ENCODE measurements at regions not wholly inside any gene's neighbourhood (a gene's known extent, or its start where the extent isn't known, plus 50 kb on each side); places are given as distances from the start of the nearest gene placed in this dataset.

DNA sequence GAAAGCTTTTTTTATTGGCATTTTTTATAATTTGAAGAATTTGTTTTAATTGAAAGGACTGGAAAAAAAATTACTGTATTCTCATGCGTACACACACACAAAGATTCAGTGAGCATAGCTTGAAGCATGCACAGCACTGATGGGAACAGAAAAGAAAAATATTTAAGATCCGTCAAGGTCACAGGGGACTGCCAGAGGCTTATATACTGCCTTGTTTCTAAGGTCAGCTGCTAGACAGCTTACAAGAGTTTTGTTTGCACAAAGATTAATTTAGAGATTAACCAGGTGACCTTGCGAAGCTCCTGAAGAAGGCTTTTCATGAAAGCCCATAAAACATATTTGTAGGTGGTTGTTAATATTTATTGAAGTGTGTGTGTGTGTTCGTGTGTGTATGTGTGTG lies 396.3 kb downstream of the TRIB2 start:
- peaks cover 4% of the 10 kb centered on the region; the same call in 1 of the 2 replicates for H3K4me1 Mint-ChIP-seq
- no peak for DNase-seq (ENCODE audit: low spot score)
- no peaks in the 10 kb centered on the region for H3K27me3 Mint-ChIP-seq (ENCODE audit: low read depth)
- no peaks in the 10 kb centered on the region for H3K9me3 Mint-ChIP-seq
- ChIA-PET POLR2A (no interaction called here), CTCF (no interaction called here)
- TF ChIP-seq TEAD4 (CRISPR knock-in tag; IDR thresholded peaks at IDR 0.05), result no peak
- TF ChIP-seq CBFB (CRISPR knock-in tag; IDR thresholded peaks at IDR 0.05; ENCODE audit: low read depth), result no peak
- no peak for TF ChIP-seq JAZF1 (CRISPR knock-in tag; IDR thresholded peaks at IDR 0.05)
- TF ChIP-seq, protein P1, sequence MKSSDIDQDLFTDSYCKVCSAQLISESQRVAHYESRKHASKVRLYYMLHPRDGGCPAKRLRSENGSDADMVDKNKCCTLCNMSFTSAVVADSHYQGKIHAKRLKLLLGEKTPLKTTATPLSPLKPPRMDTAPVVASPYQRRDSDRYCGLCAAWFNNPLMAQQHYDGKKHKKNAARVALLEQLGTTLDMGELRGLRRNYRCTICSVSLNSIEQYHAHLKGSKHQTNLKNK (CRISPR knock-in tag; IDR thresholded peaks at IDR 0.05), result no peak
- TF ChIP-seq SP1 (CRISPR knock-in tag; conservative IDR thresholded peaks at IDR 0.05), result no peak
- no peak for TF ChIP-seq ZNF232 (CRISPR knock-in tag; IDR thresholded peaks at IDR 0.05)
- TF ChIP-seq PRRX2 (CRISPR knock-in tag; IDR thresholded peaks at IDR 0.05), result no peak
- TF ChIP-seq, protein P2, sequence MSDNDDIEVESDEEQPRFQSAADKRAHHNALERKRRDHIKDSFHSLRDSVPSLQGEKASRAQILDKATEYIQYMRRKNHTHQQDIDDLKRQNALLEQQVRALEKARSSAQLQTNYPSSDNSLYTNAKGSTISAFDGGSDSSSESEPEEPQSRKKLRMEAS (CRISPR knock-in tag; IDR thresholded peaks at IDR 0.05), result no peak
- TF ChIP-seq ESRRA (CRISPR knock-in tag; IDR thresholded peaks at IDR 0.05; ENCODE audit: borderline replicate concordance), result no peak
- no peak for TF ChIP-seq ATF1 (CRISPR knock-in tag; IDR thresholded peaks at IDR 0.05)
- TF ChIP-seq, protein P3, sequence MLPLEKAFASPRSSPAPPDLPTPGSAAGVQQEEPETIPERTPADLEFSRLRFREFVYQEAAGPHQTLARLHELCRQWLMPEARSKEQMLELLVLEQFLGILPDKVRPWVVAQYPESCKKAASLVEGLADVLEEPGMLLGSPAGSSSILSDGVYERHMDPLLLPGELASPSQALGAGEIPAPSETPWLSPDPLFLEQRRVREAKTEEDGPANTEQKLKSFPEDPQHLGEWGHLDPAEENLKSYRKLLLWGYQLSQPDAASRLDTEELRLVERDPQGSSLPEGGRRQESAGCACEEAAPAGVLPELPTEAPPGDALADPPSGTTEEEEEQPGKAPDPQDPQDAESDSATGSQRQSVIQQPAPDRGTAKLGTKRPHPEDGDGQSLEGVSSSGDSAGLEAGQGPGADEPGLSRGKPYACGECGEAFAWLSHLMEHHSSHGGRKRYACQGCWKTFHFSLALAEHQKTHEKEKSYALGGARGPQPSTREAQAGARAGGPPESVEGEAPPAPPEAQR (CRISPR knock-in tag; IDR thresholded peaks at IDR 0.05), result no peak
- TF ChIP-seq NFATC4 (CRISPR knock-in tag; IDR thresholded peaks at IDR 0.05), result no peak
- no peak for TF ChIP-seq FOXP1 (CRISPR knock-in tag; IDR thresholded peaks at IDR 0.05; ENCODE audit: borderline replicate concordance)
- H3K27ac Mint-ChIP-seq, result no peak overlapping the region
- H3K36me3 Mint-ChIP-seq, result no peaks in the 10 kb centered on the region
- ATAC-seq, result no peak
- no peak overlapping the region for H3K4me3 Mint-ChIP-seq

DNA sequence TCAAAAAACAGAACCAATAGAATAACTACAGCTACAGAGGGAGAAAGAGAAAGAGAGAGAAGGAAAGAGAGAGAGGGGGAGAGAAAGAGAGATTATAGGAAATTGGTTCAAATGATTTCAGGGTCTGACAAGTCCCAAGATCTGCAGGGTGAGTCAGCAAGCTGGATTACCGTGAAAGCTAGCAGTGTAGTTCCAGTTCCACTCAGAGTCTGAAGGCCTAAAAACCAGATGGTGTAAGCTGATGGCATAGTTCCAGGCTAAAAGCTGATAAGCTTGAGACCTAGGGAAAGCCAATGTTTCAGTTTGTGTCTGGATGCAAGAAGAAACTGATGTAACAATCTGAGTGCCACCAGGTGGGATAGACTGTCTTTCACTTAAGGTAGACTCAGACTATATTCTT lies 397.7 kb downstream of the TRIB2 start:
- H3K4me1 Mint-ChIP-seq, result peaks cover 4% of the 10 kb centered on the region; the same call in 1 of the 2 replicates
- no peaks in the 10 kb centered on the region for H3K36me3 Mint-ChIP-seq
- DNase-seq (ENCODE audit: low spot score) (no peak), ATAC-seq (no peak)
- TF ChIP-seq ZBTB21 (CRISPR knock-in tag; IDR thresholded peaks at IDR 0.05; ENCODE audit: borderline replicate concordance) (no peak), MYBL2 (CRISPR knock-in tag; IDR thresholded peaks at IDR 0.05) (no peak), ZNF263 (CRISPR knock-in tag; IDR thresholded peaks at IDR 0.05; ENCODE audit: low read depth) (no peak), SOX15 (CRISPR knock-in tag; IDR thresholded peaks at IDR 0.05) (no peak), ZNF423 (CRISPR knock-in tag; IDR thresholded peaks at IDR 0.05) (no peak), TEAD1 (CRISPR knock-in tag; IDR thresholded peaks at IDR 0.05) (no peak), NFATC4 (CRISPR knock-in tag; IDR thresholded peaks at IDR 0.05) (no peak), CREM (CRISPR knock-in tag; IDR thresholded peaks at IDR 0.05) (no peak), ZNF232 (CRISPR knock-in tag; IDR thresholded peaks at IDR 0.05) (no peak), ESRRA (CRISPR knock-in tag; IDR thresholded peaks at IDR 0.05; ENCODE audit: borderline replicate concordance) (no peak), KAT7 (CRISPR knock-in tag; IDR thresholded peaks at IDR 0.05; ENCODE audit: borderline replicate concordance) (no peak)
- TF ChIP-seq, protein P1 (CRISPR knock-in tag; IDR thresholded peaks at IDR 0.05), result no peak
- TF ChIP-seq, protein P4, sequence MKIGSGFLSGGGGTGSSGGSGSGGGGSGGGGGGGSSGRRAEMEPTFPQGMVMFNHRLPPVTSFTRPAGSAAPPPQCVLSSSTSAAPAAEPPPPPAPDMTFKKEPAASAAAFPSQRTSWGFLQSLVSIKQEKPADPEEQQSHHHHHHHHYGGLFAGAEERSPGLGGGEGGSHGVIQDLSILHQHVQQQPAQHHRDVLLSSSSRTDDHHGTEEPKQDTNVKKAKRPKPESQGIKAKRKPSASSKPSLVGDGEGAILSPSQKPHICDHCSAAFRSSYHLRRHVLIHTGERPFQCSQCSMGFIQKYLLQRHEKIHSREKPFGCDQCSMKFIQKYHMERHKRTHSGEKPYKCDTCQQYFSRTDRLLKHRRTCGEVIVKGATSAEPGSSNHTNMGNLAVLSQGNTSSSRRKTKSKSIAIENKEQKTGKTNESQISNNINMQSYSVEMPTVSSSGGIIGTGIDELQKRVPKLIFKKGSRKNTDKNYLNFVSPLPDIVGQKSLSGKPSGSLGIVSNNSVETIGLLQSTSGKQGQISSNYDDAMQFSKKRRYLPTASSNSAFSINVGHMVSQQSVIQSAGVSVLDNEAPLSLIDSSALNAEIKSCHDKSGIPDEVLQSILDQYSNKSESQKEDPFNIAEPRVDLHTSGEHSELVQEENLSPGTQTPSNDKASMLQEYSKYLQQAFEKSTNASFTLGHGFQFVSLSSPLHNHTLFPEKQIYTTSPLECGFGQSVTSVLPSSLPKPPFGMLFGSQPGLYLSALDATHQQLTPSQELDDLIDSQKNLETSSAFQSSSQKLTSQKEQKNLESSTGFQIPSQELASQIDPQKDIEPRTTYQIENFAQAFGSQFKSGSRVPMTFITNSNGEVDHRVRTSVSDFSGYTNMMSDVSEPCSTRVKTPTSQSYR (CRISPR knock-in tag; IDR thresholded peaks at IDR 0.05), result no peak
- TF ChIP-seq, protein P5, sequence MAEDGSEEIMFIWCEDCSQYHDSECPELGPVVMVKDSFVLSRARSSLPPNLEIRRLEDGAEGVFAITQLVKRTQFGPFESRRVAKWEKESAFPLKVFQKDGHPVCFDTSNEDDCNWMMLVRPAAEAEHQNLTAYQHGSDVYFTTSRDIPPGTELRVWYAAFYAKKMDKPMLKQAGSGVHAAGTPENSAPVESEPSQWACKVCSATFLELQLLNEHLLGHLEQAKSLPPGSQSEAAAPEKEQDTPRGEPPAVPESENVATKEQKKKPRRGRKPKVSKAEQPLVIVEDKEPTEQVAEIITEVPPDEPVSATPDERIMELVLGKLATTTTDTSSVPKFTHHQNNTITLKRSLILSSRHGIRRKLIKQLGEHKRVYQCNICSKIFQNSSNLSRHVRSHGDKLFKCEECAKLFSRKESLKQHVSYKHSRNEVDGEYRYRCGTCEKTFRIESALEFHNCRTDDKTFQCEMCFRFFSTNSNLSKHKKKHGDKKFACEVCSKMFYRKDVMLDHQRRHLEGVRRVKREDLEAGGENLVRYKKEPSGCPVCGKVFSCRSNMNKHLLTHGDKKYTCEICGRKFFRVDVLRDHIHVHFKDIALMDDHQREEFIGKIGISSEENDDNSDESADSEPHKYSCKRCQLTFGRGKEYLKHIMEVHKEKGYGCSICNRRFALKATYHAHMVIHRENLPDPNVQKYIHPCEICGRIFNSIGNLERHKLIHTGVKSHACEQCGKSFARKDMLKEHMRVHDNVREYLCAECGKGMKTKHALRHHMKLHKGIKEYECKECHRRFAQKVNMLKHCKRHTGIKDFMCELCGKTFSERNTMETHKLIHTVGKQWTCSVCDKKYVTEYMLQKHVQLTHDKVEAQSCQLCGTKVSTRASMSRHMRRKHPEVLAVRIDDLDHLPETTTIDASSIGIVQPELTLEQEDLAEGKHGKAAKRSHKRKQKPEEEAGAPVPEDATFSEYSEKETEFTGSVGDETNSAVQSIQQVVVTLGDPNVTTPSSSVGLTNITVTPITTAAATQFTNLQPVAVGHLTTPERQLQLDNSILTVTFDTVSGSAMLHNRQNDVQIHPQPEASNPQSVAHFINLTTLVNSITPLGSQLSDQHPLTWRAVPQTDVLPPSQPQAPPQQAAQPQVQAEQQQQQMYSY (CRISPR knock-in tag; IDR thresholded peaks at IDR 0.05), result no peak
- TF ChIP-seq, protein P6, sequence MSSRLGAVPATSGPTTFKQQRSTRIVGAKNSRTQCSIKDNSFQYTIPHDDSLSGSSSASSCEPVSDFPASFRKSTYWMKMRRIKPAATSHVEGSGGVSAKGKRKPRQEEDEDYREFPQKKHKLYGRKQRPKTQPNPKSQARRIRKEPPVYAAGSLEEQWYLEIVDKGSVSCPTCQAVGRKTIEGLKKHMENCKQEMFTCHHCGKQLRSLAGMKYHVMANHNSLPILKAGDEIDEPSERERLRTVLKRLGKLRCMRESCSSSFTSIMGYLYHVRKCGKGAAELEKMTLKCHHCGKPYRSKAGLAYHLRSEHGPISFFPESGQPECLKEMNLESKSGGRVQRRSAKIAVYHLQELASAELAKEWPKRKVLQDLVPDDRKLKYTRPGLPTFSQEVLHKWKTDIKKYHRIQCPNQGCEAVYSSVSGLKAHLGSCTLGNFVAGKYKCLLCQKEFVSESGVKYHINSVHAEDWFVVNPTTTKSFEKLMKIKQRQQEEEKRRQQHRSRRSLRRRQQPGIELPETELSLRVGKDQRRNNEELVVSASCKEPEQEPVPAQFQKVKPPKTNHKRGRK (CRISPR knock-in tag; IDR thresholded peaks at IDR 0.05; ENCODE audit: borderline replicate concordance), result no peak
- no peak overlapping the region for H3K4me3 Mint-ChIP-seq
- CTCF ChIA-PET, result no interaction called here
- no peaks in the 10 kb centered on the region for H3K27me3 Mint-ChIP-seq (ENCODE audit: low read depth)
- H3K9me3 Mint-ChIP-seq, result no peaks in the 10 kb centered on the region
- H3K27ac Mint-ChIP-seq, result no peak overlapping the region
- POLR2A ChIA-PET, result no interaction called here

Measured in WTC11 (cell line).